GM10266 (cell line): ENCODE measurements at regions not wholly inside any gene's neighbourhood (a gene's known extent, or its start where the extent isn't known, plus 50 kb on each side); places are given as distances from the start of the nearest gene placed in this dataset.

Source experiments
- DNase-seq: peaks from one replicate; pipeline ENCODE4 v3.0.0; 2012; ENCODE audit errors: extremely low spot score
- CTCF ChIP-seq: IDR thresholded peaks from 2 replicates; pipeline ENCODE4 v1.5.1; 2012; ENCODE audit warnings: mild to moderate bottlenecking, low read depth; ENCODE audit not compliant: control insufficient read depth, insufficient read depth; ENCODE audit errors: missing control alignments

GRCh38 chr7:69182596-69183467 is 415.4 kb upstream of the AUTS2 start:
- TF ChIP-seq CTCF: no peak
- DNase-seq: no peak

GRCh38 chr7:69184339-69184738 is 413.9 kb upstream of the AUTS2 start:
- TF ChIP-seq CTCF: no peak
- no peak for DNase-seq

DNA sequence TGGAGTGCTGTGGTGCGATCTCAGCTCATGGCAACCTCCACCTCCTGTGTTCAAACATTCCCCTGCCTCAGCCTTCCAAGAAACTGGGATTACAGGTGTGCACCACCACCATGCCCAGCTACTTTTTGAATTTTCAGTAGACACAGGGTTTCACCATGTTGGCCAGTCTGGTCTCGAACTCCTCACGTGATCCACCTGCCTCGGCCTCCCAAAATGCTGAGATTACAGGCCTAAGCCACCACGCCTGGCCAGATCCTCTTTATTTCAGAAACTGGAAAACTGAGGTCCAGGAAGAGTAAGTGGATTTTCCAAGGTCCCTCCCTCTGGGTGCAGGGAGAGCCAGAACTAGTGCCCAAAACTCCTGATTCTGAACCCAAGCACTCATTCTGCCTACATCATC is 413.1 kb upstream of the AUTS2 start:
- no peak for DNase-seq
- no peak for TF ChIP-seq CTCF

- DNase-seq: no peak
- no peak for TF ChIP-seq CTCF
These were observed 411.3 kb upstream of the AUTS2 start for GRCh38 chr7:69186974-69187373.

GRCh38 chr7:69187824-69188333 is 410.4 kb upstream of the AUTS2 start:
- no peak for TF ChIP-seq CTCF

GRCh38 chr7:69189406-69189805 is 408.9 kb upstream of the AUTS2 start:
- no peak for DNase-seq
- no peak for TF ChIP-seq CTCF

More at GRCh38 chr7:69187824-69188333, 410.4 kb upstream of the AUTS2 start:
- no peak for DNase-seq

DNA sequence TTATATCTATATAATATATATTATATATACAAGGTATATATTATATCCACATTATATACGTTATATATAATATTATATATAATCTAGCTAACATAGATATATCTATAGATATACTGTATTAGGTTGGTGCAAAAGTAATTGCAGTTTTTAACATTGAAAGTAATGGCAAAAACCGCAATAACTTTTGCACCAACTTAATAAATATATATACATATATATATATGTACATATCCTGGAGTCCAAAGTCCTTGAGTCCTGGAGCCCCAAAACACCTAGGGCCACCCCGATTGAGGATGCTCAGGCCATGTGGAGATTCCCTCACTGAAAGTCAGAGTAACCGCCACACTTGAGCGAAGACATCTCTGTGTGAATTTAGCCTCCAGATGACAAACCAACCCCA is 408.2 kb upstream of the AUTS2 start:
- DNase-seq: no peak
- TF ChIP-seq CTCF: no peak
